ENCODE measurements at regions not wholly inside any gene's neighbourhood (a gene's known extent, or its start where the extent isn't known, plus 50 kb on each side); places are given as distances from the start of the nearest gene placed in this dataset.
"Not testable (repeated sequence)": the region's sequence is repeated elsewhere in the genome, so short reads cannot be mapped to it uniquely, and the experiment has no call there.

DNA sequence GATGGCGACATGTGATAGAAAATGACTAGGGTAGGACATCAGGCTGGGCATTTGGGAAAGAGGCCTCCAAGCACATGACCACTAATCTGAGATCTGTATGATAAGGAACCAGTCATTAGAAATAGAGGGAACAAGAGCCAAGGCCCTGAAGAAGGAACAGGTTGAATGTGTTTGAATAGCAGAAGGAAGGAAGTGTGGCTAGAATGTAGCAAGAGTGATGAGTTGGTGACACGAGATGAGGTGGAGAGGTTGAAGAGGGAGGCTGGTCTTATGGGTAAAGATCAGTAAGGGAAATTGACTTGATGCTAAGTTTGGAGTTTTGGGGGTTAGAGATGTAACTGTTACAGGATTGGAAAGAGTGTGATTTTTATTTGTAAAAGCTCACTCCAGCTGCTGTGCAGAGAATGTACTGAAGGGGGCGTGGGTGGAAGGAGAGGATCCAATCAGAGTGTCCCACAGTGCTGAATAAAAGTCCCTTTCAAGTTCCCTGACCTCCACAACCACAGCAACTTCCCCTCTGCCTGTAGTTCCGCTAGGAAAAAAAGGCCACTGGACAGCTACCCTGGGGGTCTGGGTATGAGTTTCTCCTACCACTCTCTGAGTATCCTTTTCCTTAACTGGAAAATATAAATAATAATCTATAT, 295.0 kb downstream of the OMA1 start:
- no peak for DNase-seq (ENCODE audit: low spot score)

DNA sequence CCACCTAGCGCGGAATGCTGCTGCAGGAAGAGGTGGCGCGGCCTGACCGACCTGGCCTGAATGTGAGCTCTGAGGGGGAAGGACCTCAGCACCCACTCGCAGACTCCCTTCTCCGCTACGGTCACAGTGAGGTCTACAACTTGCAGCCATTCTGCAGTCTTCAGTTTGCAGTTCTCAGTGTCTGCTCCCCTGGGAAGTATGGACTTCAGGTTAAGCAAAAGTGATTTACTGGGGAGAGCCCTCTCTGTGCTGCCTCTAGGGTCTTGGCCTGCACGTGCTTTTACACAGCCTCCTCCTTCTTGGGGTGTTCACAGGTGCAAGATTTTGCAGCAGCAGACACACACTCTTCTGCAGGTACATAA, 296.0 kb downstream of the OMA1 start:
- DNase-seq (ENCODE audit: low spot score), result no peak

GRCh38 chr1:58249737-58250586, 296.6 kb downstream of the OMA1 start:
- DNase-seq (ENCODE audit: low spot score), result peak; percentile 19

- DNase-seq (ENCODE audit: low spot score), result no peak
These were observed 297.2 kb downstream of the OMA1 start for GRCh38 chr1:58249388-58249736.

DNA sequence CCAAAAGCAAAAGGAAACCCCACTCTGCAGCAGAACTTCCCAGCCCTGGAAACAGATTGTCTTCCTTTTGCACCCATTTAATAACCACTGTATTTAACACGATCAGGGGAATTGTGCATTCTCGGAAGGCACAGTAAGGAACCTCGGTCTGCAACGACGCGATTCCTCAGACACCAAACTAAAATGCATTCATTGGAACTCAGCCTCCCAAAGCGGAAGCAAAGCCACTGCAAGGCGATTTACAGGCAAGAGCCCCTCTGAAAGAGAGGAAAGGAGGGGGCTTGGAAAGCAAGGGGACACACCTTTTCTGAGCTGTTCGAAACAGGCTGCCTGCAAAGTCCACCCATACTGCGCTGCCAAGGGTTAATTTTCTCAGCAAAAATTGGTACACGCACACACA, 297.7 kb downstream of the OMA1 start:
- no peak for DNase-seq (ENCODE audit: low spot score)

- no peak for DNase-seq (ENCODE audit: low spot score)
These were observed 298.5 kb downstream of the OMA1 start for GRCh38 chr1:58248072-58248471.

DNA sequence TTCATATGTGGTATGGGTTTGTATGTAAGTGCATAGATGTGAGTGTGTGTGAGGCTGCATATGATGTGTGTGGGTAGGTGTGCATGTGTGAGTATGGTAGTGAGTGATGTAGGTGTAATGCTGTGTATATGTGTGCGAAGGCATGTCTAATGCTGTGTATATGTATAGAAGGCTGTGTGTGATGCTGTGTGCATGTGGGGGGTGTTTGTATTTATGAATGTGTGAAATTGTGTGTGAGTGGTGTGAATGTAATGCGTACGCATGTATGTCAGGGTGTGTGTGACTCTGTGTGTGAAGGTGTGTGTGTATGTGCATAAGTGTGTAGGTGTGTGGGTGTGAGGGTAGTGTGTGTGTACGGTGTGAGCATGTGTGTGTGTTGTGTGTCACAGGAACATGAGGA, 300.0 kb downstream of the OMA1 start:
- DNase-seq (ENCODE audit: low spot score), result no peak

GRCh38 chr1:58244872-58245271, 301.7 kb downstream of the OMA1 start:
- DNase-seq (ENCODE audit: low spot score), result no peak

GRCh38 chr1:58238846-58239245, 307.7 kb downstream of the OMA1 start:
- no peak for DNase-seq (ENCODE audit: low spot score)

DNA sequence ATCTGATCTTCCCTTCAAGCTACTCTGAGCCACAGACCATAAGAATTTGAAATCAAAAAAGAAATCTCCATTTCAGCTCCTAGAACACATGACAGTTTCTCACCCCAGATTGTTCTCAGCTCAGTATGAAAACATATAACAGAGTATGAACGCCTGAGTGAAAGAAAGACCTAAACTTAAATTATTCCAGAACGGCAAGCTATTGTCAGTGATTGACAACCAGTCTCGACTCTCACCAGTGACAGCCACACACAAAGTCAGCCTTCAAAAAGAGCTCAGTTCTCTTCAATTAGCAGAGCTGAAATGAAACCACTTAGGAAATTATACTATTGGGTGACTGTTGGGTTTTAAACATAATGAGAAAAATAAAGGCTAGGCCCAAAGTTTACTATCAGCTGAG, 312.8 kb downstream of the OMA1 start:
- no peak for DNase-seq (ENCODE audit: low spot score)

GRCh38 chr1:58231204-58231603, 315.3 kb downstream of the OMA1 start:
- no peak for DNase-seq (ENCODE audit: low spot score)

GRCh38 chr1:58227604-58228003, 318.9 kb downstream of the OMA1 start:
- DNase-seq (ENCODE audit: low spot score), result no peak

- DNase-seq (ENCODE audit: low spot score), result no peak
These were observed 323.0 kb downstream of the OMA1 start for GRCh38 chr1:58223522-58223921.

- DNase-seq (ENCODE audit: low spot score), result no peak
These were observed 325.6 kb downstream of the OMA1 start for GRCh38 chr1:58220836-58221472.

DNA sequence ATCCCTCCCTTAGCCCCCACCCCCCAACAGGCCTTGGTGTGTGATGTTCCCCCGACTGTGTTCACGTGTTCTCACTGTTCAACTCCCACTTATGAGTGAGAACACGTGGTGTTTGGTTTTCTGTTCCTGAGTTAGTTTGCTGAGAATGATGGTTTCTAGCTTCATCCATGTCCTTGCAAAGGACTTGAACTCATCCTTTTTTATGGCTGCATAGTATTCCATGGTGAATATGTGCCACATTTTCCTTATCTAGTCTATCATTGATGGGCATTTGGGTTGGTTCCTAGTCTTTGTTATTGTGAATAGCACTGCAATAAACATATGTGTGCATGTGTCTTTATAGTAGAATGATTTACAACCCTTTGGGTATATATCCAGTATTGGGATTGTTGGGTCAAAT, 330.4 kb downstream of the OMA1 start:
- not testable (repeated sequence) for DNase-seq (ENCODE audit: low spot score)

GRCh38 chr1:58214674-58215073, 331.9 kb downstream of the OMA1 start:
- no peak for DNase-seq (ENCODE audit: low spot score)

- DNase-seq (ENCODE audit: low spot score), result no peak
These were observed 334.7 kb downstream of the OMA1 start for GRCh38 chr1:58211869-58212268.

DNA sequence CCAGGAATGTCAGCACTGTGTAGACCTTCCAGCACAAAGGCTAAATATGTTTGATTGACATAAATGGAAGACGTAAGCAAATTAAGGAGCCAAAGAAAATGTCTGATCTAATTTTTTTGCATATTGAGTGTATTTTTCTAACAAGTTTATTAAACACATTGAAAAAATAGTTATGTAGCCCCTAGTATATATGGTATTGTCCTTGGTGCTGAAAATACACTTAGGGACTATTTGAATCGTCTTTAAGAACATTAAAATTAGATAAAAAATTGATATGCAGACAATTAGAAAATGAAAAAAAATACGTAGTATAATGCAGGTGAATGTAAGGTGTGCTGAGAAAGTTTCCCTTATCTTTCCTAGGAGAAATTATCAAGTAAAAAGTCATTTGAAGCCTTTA, 337.0 kb downstream of the OMA1 start:
- DNase-seq (ENCODE audit: low spot score), result no peak

GRCh38 chr1:58206749-58207148, 339.8 kb downstream of the OMA1 start:
- DNase-seq (ENCODE audit: low spot score), result no peak

DNA sequence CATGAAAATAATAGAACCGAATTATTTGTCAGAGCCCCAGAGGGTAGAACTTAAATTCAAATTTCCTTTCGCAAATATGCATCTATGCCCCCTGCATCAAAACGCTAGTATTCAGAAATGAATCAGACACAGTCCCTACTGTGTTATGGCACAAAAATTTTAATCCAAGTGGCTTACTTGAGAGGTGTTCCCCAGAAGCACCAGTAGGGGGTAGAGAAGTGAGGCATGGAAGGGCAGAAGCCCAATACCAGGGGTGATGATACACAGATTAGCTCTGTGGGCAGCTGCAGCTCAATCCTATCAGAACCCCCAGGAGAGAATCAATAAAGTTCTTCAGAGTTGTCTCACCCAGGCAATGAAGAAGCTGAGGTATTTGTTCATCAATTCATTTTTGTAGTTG, 342.2 kb downstream of the OMA1 start:
- DNase-seq (ENCODE audit: low spot score), result no peak

DNA sequence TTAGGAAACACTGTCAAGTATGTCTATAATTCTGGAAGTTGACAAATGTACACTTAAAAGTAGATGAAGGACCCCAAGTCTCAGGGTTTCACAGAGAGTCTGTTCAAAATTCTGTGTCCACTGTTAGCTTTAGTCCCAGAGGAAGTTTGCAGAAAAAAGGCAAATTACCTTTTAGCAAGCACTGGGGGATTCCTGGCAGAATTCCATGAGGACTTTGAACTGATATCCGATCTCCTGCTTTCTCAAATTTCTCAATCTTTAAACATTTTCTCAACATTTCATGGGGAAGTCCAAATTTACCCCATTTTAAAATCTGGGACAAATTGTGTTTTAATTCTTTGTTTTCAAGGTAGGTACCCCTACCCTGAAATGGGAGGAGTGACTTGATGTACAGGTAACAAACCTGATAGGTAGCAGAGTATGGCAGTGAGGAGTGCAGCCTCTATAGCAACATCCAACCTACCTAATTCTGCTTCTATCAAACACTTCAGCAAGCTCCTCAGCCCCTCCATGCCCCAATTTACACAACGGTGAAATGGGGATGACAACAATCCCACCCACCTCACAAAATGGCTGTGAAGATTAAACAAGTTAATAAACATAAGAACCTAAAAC, 344.9 kb downstream of the OMA1 start:
- DNase-seq (ENCODE audit: low spot score), result no peak

DNA sequence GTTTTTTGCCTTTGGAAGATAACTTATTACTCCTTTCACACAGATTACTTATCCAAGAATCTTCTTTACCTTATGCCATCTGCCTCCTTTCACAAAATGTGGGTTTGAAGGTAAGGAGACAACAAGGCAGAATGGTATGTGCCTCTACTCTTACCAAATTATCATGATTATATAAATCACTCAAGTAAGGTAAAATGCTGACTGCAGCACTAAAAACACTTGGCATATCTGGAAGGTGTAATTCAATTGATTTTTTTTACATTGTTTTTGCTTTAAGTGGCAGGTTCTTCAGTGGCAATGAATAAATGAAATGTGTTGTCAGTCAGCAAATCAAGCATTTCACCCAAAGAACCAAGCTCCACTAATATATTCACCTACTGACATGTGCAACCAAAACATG, 346.1 kb downstream of the OMA1 start:
- DNase-seq (ENCODE audit: low spot score), result no peak

DNA sequence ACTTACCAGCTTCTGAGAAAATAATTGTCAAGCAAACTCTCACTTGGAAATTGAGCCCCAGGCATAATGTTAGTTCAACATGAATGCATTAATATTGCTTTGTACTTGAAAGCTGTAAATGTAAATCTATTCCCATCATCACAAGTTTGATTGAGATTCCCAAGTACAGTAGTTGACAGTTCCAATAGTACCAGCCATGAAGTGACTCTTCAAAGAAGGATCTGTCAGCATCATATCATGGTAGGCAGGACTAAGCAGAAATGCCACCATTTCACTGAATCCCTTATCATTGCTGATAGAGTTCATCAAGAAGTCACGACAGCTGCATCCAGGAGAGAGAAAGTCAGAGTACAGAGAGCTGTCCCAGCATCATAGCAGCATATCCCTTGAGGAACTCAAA, 348.7 kb downstream of the OMA1 start:
- no peak for DNase-seq (ENCODE audit: low spot score)
